PC-9 (cell line): ENCODE measurements at regions not wholly inside any gene's neighbourhood (a gene's known extent, or its start where the extent isn't known, plus 50 kb on each side); places are given as distances from the start of the nearest gene placed in this dataset.

Source experiments
- BruUV-seq: library from RNA; stranded (reverse); fragments of 400-500 nt; replicated peaks from 2 replicates; lab custom pipeline; 2021; lab: Mats Ljungman, UMichigan
- CTCF ChIA-PET: fragments of 300-600 bp; sonication (Branson Sonifier 250); formaldehyde crosslinking; loops from one replicate; lab custom pipeline; 2022; ENCODE audit warnings: antibody characterized with exemption; lab: Charles Lee
- POLR2A ChIA-PET: fragments of 300-600 bp; sonication (Branson Sonifier 250); formaldehyde crosslinking; loops from one replicate; lab custom pipeline; 2022; ENCODE audit warnings: antibody characterized with exemption; ENCODE audit not compliant: unreplicated experiment; lab: Charles Lee
- DNase-seq, 2 experiments: peaks; one replicate each; pipeline versions ENCODE4 v3.0.0 to v3.0.0-alpha.2; 2015 to 2022; ENCODE audit warnings: mixed read lengths in 1 of 2
- H2AFZ ChIP-seq: fragments of 200-600 bp; sonication (generic); 2 replicates; pipeline ENCODE4 v1.8.1; 2017; ENCODE audit warnings: antibody characterized with exemption
- H3F3A ChIP-seq: fragments of 200-600 bp; sonication (generic); 2 replicates; pipeline ENCODE4 v1.8.1; 2017; ENCODE audit warnings: antibody characterized with exemption, mild to moderate bottlenecking, low read depth; ENCODE audit not compliant: insufficient read depth
- H3K27ac ChIP-seq: fragments of 200-600 bp; sonication (generic); 2 replicates; pipeline ENCODE4 v1.6.1; 2016; ENCODE audit warnings: mixed run types
- H3K27me3 ChIP-seq: fragments of 200-600 bp; sonication (generic); 2 replicates; pipeline ENCODE4 v1.6.1; 2016; ENCODE audit warnings: low read depth, mixed run types; ENCODE audit not compliant: insufficient read depth
- H3K36me3 ChIP-seq: fragments of 200-600 bp; sonication (generic); 2 replicates; pipeline ENCODE4 v1.6.1; 2016; ENCODE audit warnings: low read depth, mixed run types
- H3K4me1 ChIP-seq: fragments of 200-600 bp; sonication (generic); replicated peaks from 2 replicates; pipeline ENCODE4 v1.6.1; 2016; ENCODE audit warnings: mixed run types; ENCODE audit not compliant: insufficient read depth
- H3K4me2 ChIP-seq: fragments of 200-600 bp; sonication (generic); 2 replicates; pipeline ENCODE4 v1.6.1; 2017; ENCODE audit warnings: mixed run types
- H3K4me3 ChIP-seq: fragments of 200-600 bp; sonication (generic); 2 replicates; pipeline ENCODE4 v1.6.1; 2016; ENCODE audit warnings: mixed run types
- H3K79me2 ChIP-seq: fragments of 200-600 bp; sonication (generic); 2 replicates; pipeline ENCODE4 v1.6.1; 2017; ENCODE audit warnings: low read depth, mixed run types
- H3K9me2 ChIP-seq: fragments of 200-600 bp; sonication (generic); 2 replicates; pipeline ENCODE4 v1.8.1; 2017; ENCODE audit warnings: mild to moderate bottlenecking; ENCODE audit not compliant: insufficient read depth
- H3K9me3 ChIP-seq: fragments of 200-600 bp; sonication (generic); 2 replicates; pipeline ENCODE4 v1.8.1; 2016; ENCODE audit warnings: low read depth; ENCODE audit not compliant: insufficient read depth
- H4K20me1 ChIP-seq: fragments of 200-600 bp; sonication (generic); 2 replicates; pipeline ENCODE4 v1.8.1; 2017; ENCODE audit not compliant: insufficient read depth
- EZH2 ChIP-seq: fragments of 200-600 bp; sonication (generic); IDR thresholded peaks from 2 replicates; pipeline ENCODE4 v1.8.0; 2017; ENCODE audit warnings: antibody characterized with exemption, low read depth
- intact Hi-C: fragments of 100-400 bp; cut with micrococcal nuclease; formaldehyde crosslinking; loops from one replicate; pipeline ENCODE4 v1.10.0; 2022; ENCODE audit not compliant: unreplicated experiment
- TF ChIP-seq, protein P1 (sequence below): fragments of 200-600 bp; sonication (generic); conservative IDR thresholded peaks from 2 replicates; pipeline ENCODE4 v1.6.1; 2017; ENCODE audit warnings: mixed run types, antibody characterized with exemption, mild to moderate bottlenecking, moderate library complexity

DNA sequence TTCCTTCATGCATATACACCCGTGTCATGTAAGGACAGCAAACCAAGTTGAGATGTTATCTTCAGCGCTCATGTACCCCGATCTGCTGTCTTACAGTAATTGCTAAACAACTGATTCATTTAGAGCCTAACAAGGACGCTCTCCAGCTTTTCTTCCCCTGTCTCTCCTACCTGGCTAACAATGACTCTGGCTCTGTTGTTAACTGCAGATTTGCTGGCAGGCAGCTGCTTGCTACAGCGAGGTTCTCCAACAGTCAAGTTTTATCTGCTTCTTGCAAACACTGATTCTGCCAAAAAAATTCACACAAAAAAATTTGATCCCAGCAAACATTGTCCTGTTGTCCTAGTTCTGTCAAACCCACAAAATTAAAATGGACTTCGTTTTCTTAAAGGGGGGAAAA, 101.6 kb downstream of the OTX2 start:
- TF ChIP-seq, protein P1, sequence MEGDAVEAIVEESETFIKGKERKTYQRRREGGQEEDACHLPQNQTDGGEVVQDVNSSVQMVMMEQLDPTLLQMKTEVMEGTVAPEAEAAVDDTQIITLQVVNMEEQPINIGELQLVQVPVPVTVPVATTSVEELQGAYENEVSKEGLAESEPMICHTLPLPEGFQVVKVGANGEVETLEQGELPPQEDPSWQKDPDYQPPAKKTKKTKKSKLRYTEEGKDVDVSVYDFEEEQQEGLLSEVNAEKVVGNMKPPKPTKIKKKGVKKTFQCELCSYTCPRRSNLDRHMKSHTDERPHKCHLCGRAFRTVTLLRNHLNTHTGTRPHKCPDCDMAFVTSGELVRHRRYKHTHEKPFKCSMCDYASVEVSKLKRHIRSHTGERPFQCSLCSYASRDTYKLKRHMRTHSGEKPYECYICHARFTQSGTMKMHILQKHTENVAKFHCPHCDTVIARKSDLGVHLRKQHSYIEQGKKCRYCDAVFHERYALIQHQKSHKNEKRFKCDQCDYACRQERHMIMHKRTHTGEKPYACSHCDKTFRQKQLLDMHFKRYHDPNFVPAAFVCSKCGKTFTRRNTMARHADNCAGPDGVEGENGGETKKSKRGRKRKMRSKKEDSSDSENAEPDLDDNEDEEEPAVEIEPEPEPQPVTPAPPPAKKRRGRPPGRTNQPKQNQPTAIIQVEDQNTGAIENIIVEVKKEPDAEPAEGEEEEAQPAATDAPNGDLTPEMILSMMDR, result no peak
- TF ChIP-seq EZH2, result no peak
- H4K20me1 ChIP-seq, result no peaks in the 10 kb centered on the region
- no peaks in the 10 kb centered on the region for H3K9me2 ChIP-seq
- H3K4me1 ChIP-seq, result no peaks in the 10 kb centered on the region
- ChIA-PET CTCF (no interaction called here), POLR2A (no interaction called here)
- no peaks in the 10 kb centered on the region for H3K27me3 ChIP-seq
- no peak overlapping the region for H2AFZ ChIP-seq
- no peak overlapping the region for H3K27ac ChIP-seq
- H3K79me2 ChIP-seq, result no peaks in the 10 kb centered on the region
- BruUV-seq, result no TSS peak
- H3K9me3 ChIP-seq, result no peaks in the 10 kb centered on the region
- no peak overlapping the region for H3K4me3 ChIP-seq
- H3K36me3 ChIP-seq, result no peaks in the 10 kb centered on the region
- intact Hi-C loops, result no loop called here
- H3K4me2 ChIP-seq, result no peak overlapping the region
- H3F3A ChIP-seq, result no peaks in the 10 kb centered on the region
- DNase-seq, result no peak

DNA sequence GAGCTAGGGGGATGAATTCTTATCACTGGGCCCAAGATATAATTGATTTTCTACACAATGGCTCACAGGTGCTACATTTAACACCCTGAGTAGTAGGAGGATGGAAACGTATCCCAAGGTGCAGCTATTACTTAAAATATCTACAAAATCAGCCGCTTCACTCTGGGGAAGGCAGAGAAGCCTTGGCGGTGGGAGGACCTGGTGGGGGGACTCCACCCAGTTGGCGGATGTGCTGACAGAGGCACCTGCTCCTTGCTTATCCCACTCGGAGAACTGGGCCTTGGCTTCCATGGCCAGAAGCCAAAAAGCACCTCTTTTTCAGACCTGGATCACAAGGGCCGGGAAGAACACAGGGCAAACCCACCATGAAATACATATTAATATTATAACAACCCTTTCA, 106.3 kb downstream of the OTX2 start:
- TF ChIP-seq EZH2, result no peak
- TF ChIP-seq, protein P1, result no peak
- no peak for DNase-seq
- Histone ChIP-seq H3K4me2 (no peak overlapping the region), H3K27me3 (no peaks in the 10 kb centered on the region), H3K9me3 (no peaks in the 10 kb centered on the region), H3K79me2 (no peaks in the 10 kb centered on the region), H3K4me1 (no peaks in the 10 kb centered on the region), H3K9me2 (no peaks in the 10 kb centered on the region), H2AFZ (no peak overlapping the region), H3K4me3 (no peak overlapping the region), H3K36me3 (no peaks in the 10 kb centered on the region), H4K20me1 (no peaks in the 10 kb centered on the region), H3K27ac (no peak overlapping the region), H3F3A (no peaks in the 10 kb centered on the region)
- intact Hi-C loops, result no loop called here
- CTCF ChIA-PET, result no interaction called here
- no TSS peak for BruUV-seq
- POLR2A ChIA-PET, result no interaction called here

DNA sequence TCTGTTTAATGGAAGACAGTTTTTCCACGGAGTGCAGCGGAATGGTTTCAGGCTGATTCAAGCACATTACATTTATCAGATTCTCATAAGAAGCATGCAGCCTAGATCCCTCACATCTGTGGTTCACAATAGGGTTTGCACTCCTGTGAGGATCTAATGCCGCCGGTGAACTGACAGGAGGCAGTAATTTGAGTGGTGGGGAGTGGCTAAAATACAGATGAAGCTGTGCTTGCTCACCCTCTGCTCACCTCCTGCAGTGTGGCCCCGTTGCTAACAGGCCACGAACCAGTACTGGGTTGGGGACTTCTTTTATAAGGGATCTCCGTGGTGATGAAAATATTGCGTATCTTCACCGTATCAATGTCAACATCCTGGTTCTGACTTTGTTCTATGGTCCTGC, 107.8 kb downstream of the OTX2 start:
- no peaks in the 10 kb centered on the region for H3K4me1 ChIP-seq
- H2AFZ ChIP-seq, result no peak overlapping the region
- H3K4me2 ChIP-seq, result no peak overlapping the region
- no peaks in the 10 kb centered on the region for H3K27me3 ChIP-seq
- DNase-seq, result no peak
- H3F3A ChIP-seq, result no peaks in the 10 kb centered on the region
- no peak overlapping the region for H3K27ac ChIP-seq
- ChIA-PET CTCF (no interaction called here), POLR2A (no interaction called here)
- H3K36me3 ChIP-seq, result no peaks in the 10 kb centered on the region
- no peaks in the 10 kb centered on the region for H3K79me2 ChIP-seq
- no TSS peak for BruUV-seq
- intact Hi-C loops, result no loop called here
- no peaks in the 10 kb centered on the region for H4K20me1 ChIP-seq
- no peak overlapping the region for H3K4me3 ChIP-seq
- H3K9me3 ChIP-seq, result no peaks in the 10 kb centered on the region
- TF ChIP-seq, protein P1, result no peak
- TF ChIP-seq EZH2, result no peak
- no peaks in the 10 kb centered on the region for H3K9me2 ChIP-seq
